ENCODE measurements at regions not wholly inside any gene's neighbourhood (a gene's known extent, or its start where the extent isn't known, plus 50 kb on each side); places are given as distances from the start of the nearest gene placed in this dataset.

DNA sequence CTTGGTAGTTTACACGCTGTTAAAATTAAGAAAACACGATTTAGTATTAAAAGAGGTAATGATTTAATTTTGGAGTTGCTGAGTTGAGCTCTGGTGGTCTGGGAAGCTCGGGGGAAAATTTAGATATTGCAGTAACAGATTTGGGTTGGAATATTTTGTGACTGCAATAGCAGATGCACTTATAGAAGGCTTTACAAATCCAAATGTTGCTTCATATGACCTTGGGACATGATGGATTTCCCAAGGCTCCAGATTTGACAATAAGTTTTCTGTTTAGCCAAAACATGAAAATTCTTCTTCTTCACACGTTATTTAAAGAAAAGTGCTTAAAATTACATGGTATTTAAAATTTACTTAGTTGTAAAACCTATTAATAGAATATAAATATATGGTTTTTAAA, 302.0 kb downstream of the SPRY1 start:
- WGBS, 5 donors = 84 to 95% (median 88%) methylated on average over 4 of the region's 4 CpGs
- Histone ChIP-seq H3K27me3 (replicated peaks in 1 of 7) (no peaks in the 10 kb centered on the region), H3K27ac (no peak overlapping the region), H3K4me3 (no peak overlapping the region), H3K9me3 (no peaks in the 10 kb centered on the region), H3K4me1 (no peaks in the 10 kb centered on the region), H3K36me3 (no peaks in the 10 kb centered on the region)
- no peak for DNase-seq
- intact Hi-C loops (cut with DNase I; ENCODE audit: low total_unique reads) = no loop called here
- no peak for TF ChIP-seq POLR2A (IDR thresholded peaks at IDR 0.05)
- TF ChIP-seq, protein P1, sequence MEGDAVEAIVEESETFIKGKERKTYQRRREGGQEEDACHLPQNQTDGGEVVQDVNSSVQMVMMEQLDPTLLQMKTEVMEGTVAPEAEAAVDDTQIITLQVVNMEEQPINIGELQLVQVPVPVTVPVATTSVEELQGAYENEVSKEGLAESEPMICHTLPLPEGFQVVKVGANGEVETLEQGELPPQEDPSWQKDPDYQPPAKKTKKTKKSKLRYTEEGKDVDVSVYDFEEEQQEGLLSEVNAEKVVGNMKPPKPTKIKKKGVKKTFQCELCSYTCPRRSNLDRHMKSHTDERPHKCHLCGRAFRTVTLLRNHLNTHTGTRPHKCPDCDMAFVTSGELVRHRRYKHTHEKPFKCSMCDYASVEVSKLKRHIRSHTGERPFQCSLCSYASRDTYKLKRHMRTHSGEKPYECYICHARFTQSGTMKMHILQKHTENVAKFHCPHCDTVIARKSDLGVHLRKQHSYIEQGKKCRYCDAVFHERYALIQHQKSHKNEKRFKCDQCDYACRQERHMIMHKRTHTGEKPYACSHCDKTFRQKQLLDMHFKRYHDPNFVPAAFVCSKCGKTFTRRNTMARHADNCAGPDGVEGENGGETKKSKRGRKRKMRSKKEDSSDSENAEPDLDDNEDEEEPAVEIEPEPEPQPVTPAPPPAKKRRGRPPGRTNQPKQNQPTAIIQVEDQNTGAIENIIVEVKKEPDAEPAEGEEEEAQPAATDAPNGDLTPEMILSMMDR (IDR thresholded peaks at IDR 0.05 in 8 of 11, conservative IDR thresholded peaks at IDR 0.05 in 3 of 11) = no peak
- TF ChIP-seq POLR2AphosphoS5 (IDR thresholded peaks at IDR 0.05) = no peak

DNA sequence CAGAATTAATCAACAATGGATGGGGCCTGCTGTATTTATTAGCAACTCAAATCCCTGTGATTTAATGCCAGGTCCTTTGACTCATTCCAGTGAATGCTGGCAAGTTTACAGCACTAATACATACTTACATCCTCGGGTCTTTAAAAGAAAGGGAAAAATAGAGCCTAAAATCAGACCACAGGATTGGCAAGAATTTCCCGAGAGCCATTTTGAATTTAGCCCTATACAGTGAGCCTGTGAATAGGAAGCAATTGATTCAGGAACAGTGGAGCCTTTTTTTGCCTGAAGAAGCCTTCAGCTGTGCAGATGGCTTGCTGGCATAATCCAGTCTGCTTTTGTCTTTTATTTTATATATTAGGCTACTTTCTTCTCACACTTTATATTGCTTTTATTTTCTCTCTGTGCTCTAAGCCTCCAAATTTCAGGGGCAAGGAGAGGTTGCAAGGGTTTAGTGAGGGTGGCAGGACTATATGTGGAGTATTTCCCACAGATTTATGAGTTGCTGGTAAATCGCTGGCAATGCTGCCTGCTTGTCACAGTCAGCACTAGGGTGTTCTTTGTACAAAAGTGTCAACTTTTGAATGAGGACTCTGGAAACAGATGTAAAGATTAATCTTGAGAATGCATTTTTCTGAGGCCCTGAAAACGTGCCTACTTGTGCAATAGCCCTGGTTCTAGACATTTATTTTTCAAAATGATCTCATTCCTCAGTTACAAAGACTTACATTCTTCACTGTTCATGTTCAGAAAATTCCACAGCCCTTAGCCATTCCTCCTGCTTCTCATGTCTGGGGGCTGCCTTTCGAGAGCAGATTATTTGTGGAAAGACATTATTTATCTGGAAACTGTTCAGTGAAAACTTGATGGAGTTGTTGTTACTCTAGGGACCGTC, 303.5 kb downstream of the SPRY1 start:
- TF ChIP-seq POLR2AphosphoS5 (IDR thresholded peaks at IDR 0.05) (no peak), POLR2A (IDR thresholded peaks at IDR 0.05) (no peak)
- TF ChIP-seq, protein P1 (IDR thresholded peaks at IDR 0.05 in 8 of 11, conservative IDR thresholded peaks at IDR 0.05 in 3 of 11) = no peak
- H3K36me3 ChIP-seq = no peaks in the 10 kb centered on the region
- no peaks in the 10 kb centered on the region for H3K9me3 ChIP-seq
- no peak for DNase-seq
- no peak overlapping the region for H3K4me3 ChIP-seq
- no peaks in the 10 kb centered on the region for H3K27me3 ChIP-seq (replicated peaks in 1 of 7)
- H3K27ac ChIP-seq = peak overlapping the region in 5 of 8 donors; percentile 12 to 49 (median 35)
- WGBS, 5 donors = 46 to 67% (median 57%) methylated on average over 6 of the region's 6 CpGs
- intact Hi-C loops (cut with DNase I; ENCODE audit: low total_unique reads) = no loop called here
- H3K4me1 ChIP-seq = no peaks in the 10 kb centered on the region

DNA sequence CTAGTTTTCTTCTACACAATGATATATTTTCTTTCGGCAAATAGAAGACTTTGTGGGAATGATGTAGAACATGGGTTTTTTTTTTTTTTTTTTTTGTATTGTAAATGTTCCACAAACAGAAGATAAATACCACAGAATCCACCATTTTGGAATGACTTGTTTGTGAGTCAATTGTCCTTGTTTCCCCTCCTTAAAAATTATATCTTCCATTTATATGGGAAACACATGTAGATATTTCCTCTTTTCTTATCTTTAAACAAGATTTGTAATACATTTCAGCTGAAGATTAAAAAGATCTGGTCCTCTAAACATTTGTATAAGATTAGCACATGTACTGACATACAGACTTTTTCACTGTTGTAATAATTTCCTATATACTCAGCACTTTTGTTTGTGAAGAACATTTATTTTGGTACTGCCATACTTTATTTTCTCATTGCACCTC, 304.6 kb downstream of the SPRY1 start:
- Histone ChIP-seq H3K4me3 (no peak overlapping the region), H3K9me3 (no peaks in the 10 kb centered on the region), H3K27me3 (replicated peaks in 1 of 7) (no peaks in the 10 kb centered on the region), H3K27ac (peak overlapping the region in 2 of 8 donors; percentile 21 to 35), H3K36me3 (no peaks in the 10 kb centered on the region), H3K4me1 (no peaks in the 10 kb centered on the region)
- WGBS, 5 donors = 81 to 95% (median 83%) methylated on average over 1 of the region's 1 CpG
- intact Hi-C loops (cut with DNase I; ENCODE audit: low total_unique reads) = no loop called here
- no peak for DNase-seq
- TF ChIP-seq POLR2AphosphoS5 (IDR thresholded peaks at IDR 0.05) = no peak
- no peak for TF ChIP-seq POLR2A (IDR thresholded peaks at IDR 0.05)
- TF ChIP-seq, protein P1 (IDR thresholded peaks at IDR 0.05 in 8 of 11, conservative IDR thresholded peaks at IDR 0.05 in 3 of 11) = no peak

DNA sequence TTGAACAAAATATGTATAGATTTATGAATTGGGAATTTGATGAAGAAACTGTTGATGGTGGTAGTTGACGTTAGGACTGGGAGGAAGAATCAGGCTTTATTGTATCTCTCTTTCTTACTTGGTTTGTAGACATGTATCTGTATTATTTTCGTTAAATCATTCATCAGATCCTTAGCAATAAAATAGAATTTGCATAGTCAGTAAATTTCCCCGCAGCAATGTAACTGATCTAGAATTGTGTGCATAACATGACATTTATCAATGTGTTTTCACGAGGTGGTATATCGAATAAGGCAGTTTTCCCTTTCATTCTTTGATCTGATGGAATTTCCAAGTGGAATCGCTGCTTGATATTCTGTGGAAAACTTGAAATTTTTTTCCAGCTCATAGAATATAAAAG, 308.8 kb downstream of the SPRY1 start:
- no peak overlapping the region for H3K27ac ChIP-seq
- H3K36me3 ChIP-seq = no peaks in the 10 kb centered on the region
- 79 to 84% (median 80%) methylated on average over 6 of the region's 6 CpGs for WGBS, 5 donors
- TF ChIP-seq POLR2A (IDR thresholded peaks at IDR 0.05) (no peak), POLR2AphosphoS5 (IDR thresholded peaks at IDR 0.05) (no peak)
- TF ChIP-seq, protein P1 (IDR thresholded peaks at IDR 0.05 in 8 of 11, conservative IDR thresholded peaks at IDR 0.05 in 3 of 11) = no peak
- H3K27me3 ChIP-seq (replicated peaks in 1 of 7) = no peaks in the 10 kb centered on the region
- no peak overlapping the region for H3K4me3 ChIP-seq
- no peak for DNase-seq
- peaks cover 0 to 22% (median 13%) of the 10 kb centered on the region in 8 donors for H3K9me3 ChIP-seq
- intact Hi-C loops (cut with DNase I; ENCODE audit: low total_unique reads) = no loop called here
- H3K4me1 ChIP-seq = no peaks in the 10 kb centered on the region
